ENCODE measurements at regions not wholly inside any gene's neighbourhood (a gene's known extent, or its start where the extent isn't known, plus 50 kb on each side); places are given as distances from the start of the nearest gene placed in this dataset.

- no peak for TF ChIP-seq CTCF (conservative IDR thresholded peaks at IDR 0.05; ENCODE audit: low read depth)
- ChIA-PET POLR2A (ENCODE audit: low non-redundant PET) (no interaction called here), CTCF (no interaction called here)
- DNase-seq (ENCODE audit: low spot score) = no peak
- H3K27ac ChIP-seq = no peak overlapping the region
Observed at GRCh38 chr7:114312649-114313048, 102.0 kb upstream of the FOXP2 start.

GRCh38 chr7:114310345-114311110 is 104.1 kb upstream of the FOXP2 start:
- DNase-seq (ENCODE audit: low spot score) = no peak
- no peak overlapping the region for H3K27ac ChIP-seq
- POLR2A ChIA-PET (ENCODE audit: low non-redundant PET) = no interaction called here
- no peak for TF ChIP-seq CTCF (conservative IDR thresholded peaks at IDR 0.05; ENCODE audit: low read depth)
- CTCF ChIA-PET = interaction anchor here (0.6 kb wide), 1 partner anchor 224 kb away, joined by 8 read pairs; no protein-coding TSS in a partner anchor

GRCh38 chr7:114309729-114310128 is 104.9 kb upstream of the FOXP2 start:
- POLR2A ChIA-PET (ENCODE audit: low non-redundant PET) = no interaction called here
- H3K27ac ChIP-seq = no peak overlapping the region
- CTCF ChIA-PET = interaction anchor here (0.6 kb wide), 1 partner anchor 223 kb away, joined by 8 read pairs; no protein-coding TSS in a partner anchor
- TF ChIP-seq CTCF (conservative IDR thresholded peaks at IDR 0.05; ENCODE audit: low read depth) = no peak
- DNase-seq (ENCODE audit: low spot score) = no peak

- H3K27ac ChIP-seq = no peak overlapping the region
- TF ChIP-seq CTCF (conservative IDR thresholded peaks at IDR 0.05; ENCODE audit: low read depth) = no peak
- ChIA-PET CTCF (interaction anchor here (0.6 to 0.7 kb wide), 2 partner anchors 115 to 1618 kb away, joined by 3 to 4 read pairs; no protein-coding TSS in a partner anchor), POLR2A (ENCODE audit: low non-redundant PET) (no interaction called here)
- DNase-seq (ENCODE audit: low spot score) = no peak
Observed at GRCh38 chr7:114303301-114303700, 111.3 kb upstream of the FOXP2 start.

- DNase-seq (ENCODE audit: low spot score) = no peak
- TF ChIP-seq CTCF (conservative IDR thresholded peaks at IDR 0.05; ENCODE audit: low read depth) = no peak
- no peak overlapping the region for H3K27ac ChIP-seq
- ChIA-PET CTCF (interaction anchor here (0.6 to 0.7 kb wide), 2 partner anchors 116 to 1617 kb away, joined by 3 to 4 read pairs; no protein-coding TSS in a partner anchor), POLR2A (ENCODE audit: low non-redundant PET) (no interaction called here)
Observed at GRCh38 chr7:114302858-114303257, 111.8 kb upstream of the FOXP2 start.

- DNase-seq (ENCODE audit: low spot score) = peak; percentile 19
- POLR2A ChIA-PET (ENCODE audit: low non-redundant PET) = no interaction called here
- H3K27ac ChIP-seq = no peak overlapping the region
- TF ChIP-seq CTCF (conservative IDR thresholded peaks at IDR 0.05; ENCODE audit: low read depth) = no peak
- CTCF ChIA-PET = no interaction called here
Observed at GRCh38 chr7:114298011-114298410, 116.6 kb upstream of the FOXP2 start.

All from RWPE1 (cell line).